Hippocampal formation (tissue), 2 donors: ENCODE measurements at regions not wholly inside any gene's neighbourhood (a gene's known extent, or its start where the extent isn't known, plus 50 kb on each side); places are given as distances from the start of the nearest gene placed in this dataset.
"Not testable (repeated sequence)": the region's sequence is repeated elsewhere in the genome, so short reads cannot be mapped to it uniquely, and the experiment has no call there.

ENCODE experiments used
- DNase-seq, 2 donors: peaks; one replicate each; lab custom pipeline; 2025; lab: John Stamatoyannopoulos, UW

GRCh38 chrX:112577146-112577545, 102.6 kb downstream of the LHFPL1 start:
- no peak for DNase-seq

- DNase-seq: no peak
Measured at GRCh38 chrX:112571388-112571787, 108.3 kb downstream of the LHFPL1 start.

- no peak for DNase-seq
Measured at GRCh38 chrX:112555831-112556230, 123.9 kb downstream of the LHFPL1 start.

- DNase-seq: no peak
Measured at GRCh38 chrX:112545051-112545450, 134.7 kb downstream of the LHFPL1 start.

GRCh38 chrX:112536544-112536943, 143.2 kb downstream of the LHFPL1 start:
- DNase-seq: no peak

- DNase-seq: no peak
Measured at GRCh38 chrX:112527903-112528302, 151.8 kb downstream of the LHFPL1 start.

- DNase-seq: no peak
Measured at GRCh38 chrX:112521676-112522075, 158.1 kb downstream of the LHFPL1 start.

GRCh38 chrX:112520124-112520523, 159.6 kb downstream of the LHFPL1 start:
- DNase-seq: no peak

- no peak for DNase-seq
Measured at GRCh38 chrX:112513154-112513553, 166.6 kb downstream of the LHFPL1 start.

GRCh38 chrX:112512509-112512908, 167.2 kb downstream of the LHFPL1 start:
- no peak for DNase-seq

- no peak for DNase-seq
Measured at GRCh38 chrX:112510629-112511028, 169.1 kb downstream of the LHFPL1 start.

GRCh38 chrX:112477653-112478052, 202.1 kb downstream of the LHFPL1 start:
- no peak for DNase-seq

- DNase-seq: no peak
Measured at GRCh38 chrX:112473654-112474053, 206.1 kb downstream of the LHFPL1 start.

GRCh38 chrX:112470551-112470950, 209.2 kb downstream of the LHFPL1 start:
- DNase-seq: no peak

GRCh38 chrX:112461949-112462450, 217.7 kb downstream of the LHFPL1 start:
- DNase-seq: not testable (repeated sequence)

GRCh38 chrX:112457788-112458187, 221.9 kb downstream of the LHFPL1 start:
- DNase-seq: no peak

GRCh38 chrX:112450810-112451209, 228.9 kb downstream of the LHFPL1 start:
- DNase-seq: no peak

- DNase-seq: no peak
Measured at GRCh38 chrX:112440277-112440676, 239.5 kb downstream of the LHFPL1 start.

- DNase-seq: no peak
Measured at GRCh38 chrX:112424166-112424565, 255.6 kb downstream of the LHFPL1 start.

- DNase-seq: no peak
Measured at GRCh38 chrX:112391313-112391712, 288.4 kb downstream of the LHFPL1 start.

- DNase-seq: not testable (repeated sequence)
Measured at GRCh38 chrX:112381649-112382298, 298.0 kb downstream of the LHFPL1 start.

- DNase-seq: no peak
Measured at GRCh38 chrX:112380541-112381278, 298.1 kb upstream of the TRPC5 start.

GRCh38 chrX:112377481-112377880, 294.9 kb upstream of the TRPC5 start:
- no peak for DNase-seq
